Erythroblast (primary cell): ENCODE measurements at regions not wholly inside any gene's neighbourhood (a gene's known extent, or its start where the extent isn't known, plus 50 kb on each side); places are given as distances from the start of the nearest gene placed in this dataset.

ENCODE experiments used
- GATA1 ChIP-seq: IDR thresholded peaks from 2 replicates; pipeline ENCODE4 v1.6.1; 2011; ENCODE audit warnings: low read depth, mild to moderate bottlenecking, control low read depth, low read length, moderate library complexity
- POLR2A ChIP-seq: IDR thresholded peaks from 2 replicates; pipeline ENCODE4 v1.6.1; 2011; ENCODE audit warnings: mild to moderate bottlenecking, low read length

GRCh38 chr6:2460216-2460745 is 214.9 kb upstream of the GMDS start:
- no peak for TF ChIP-seq POLR2A
- no peak for TF ChIP-seq GATA1
